Gastrocnemius medialis (tissue), 4 donors: ENCODE measurements at regions not wholly inside any gene's neighbourhood (a gene's known extent, or its start where the extent isn't known, plus 50 kb on each side); places are given as distances from the start of the nearest gene placed in this dataset.

Source experiments
- CTCF ChIP-seq, 5 experiments: fragments of 450-650 bp in 3 of 5; fragments of 200-600 bp in 2 of 5; sonication (generic) in 2 of 5; IDR thresholded peaks in 4 of 5; conservative IDR thresholded peaks in 1 of 5; 1 replicate in 4 of 5; 2 replicates in 1 of 5; pipeline ENCODE4 v1.5.1; 2016 to 2019; ENCODE audit warnings: antibody characterized with exemption in 5 of 5, mild to moderate bottlenecking in 3 of 5, moderate library complexity in 3 of 5
- POLR2A ChIP-seq, 2 donors: fragments of 450-650 bp; IDR thresholded peaks; one replicate each; pipeline ENCODE4 v1.6.1; 2017; ENCODE audit warnings: antibody characterized with exemption in 2 of 2, mild to moderate bottlenecking in 2 of 2, moderate library complexity in 2 of 2

- TF ChIP-seq CTCF (IDR thresholded peaks at IDR 0.05 in 4 of 5, conservative IDR thresholded peaks at IDR 0.05 in 1 of 5) (no peak), POLR2A (IDR thresholded peaks at IDR 0.05) (no peak)
These were observed 426.6 kb downstream of the ARHGEF28 start for GRCh38 chr5:74052441-74053221.
